HG03442 (cell line): ENCODE measurements at regions not wholly inside any gene's neighbourhood (a gene's known extent, or its start where the extent isn't known, plus 50 kb on each side); places are given as distances from the start of the nearest gene placed in this dataset.
"Not testable (repeated sequence)": the region's sequence is repeated elsewhere in the genome, so short reads cannot be mapped to it uniquely, and the experiment has no call there.

Experiments
- ATAC-seq: cut with Tn5 transposase; IDR thresholded peaks from one replicate; pipeline ENCODE4 v1.9.1; 2021; ENCODE audit warnings: mild to moderate bottlenecking, moderate library complexity; ENCODE audit not compliant: unreplicated experiment

DNA sequence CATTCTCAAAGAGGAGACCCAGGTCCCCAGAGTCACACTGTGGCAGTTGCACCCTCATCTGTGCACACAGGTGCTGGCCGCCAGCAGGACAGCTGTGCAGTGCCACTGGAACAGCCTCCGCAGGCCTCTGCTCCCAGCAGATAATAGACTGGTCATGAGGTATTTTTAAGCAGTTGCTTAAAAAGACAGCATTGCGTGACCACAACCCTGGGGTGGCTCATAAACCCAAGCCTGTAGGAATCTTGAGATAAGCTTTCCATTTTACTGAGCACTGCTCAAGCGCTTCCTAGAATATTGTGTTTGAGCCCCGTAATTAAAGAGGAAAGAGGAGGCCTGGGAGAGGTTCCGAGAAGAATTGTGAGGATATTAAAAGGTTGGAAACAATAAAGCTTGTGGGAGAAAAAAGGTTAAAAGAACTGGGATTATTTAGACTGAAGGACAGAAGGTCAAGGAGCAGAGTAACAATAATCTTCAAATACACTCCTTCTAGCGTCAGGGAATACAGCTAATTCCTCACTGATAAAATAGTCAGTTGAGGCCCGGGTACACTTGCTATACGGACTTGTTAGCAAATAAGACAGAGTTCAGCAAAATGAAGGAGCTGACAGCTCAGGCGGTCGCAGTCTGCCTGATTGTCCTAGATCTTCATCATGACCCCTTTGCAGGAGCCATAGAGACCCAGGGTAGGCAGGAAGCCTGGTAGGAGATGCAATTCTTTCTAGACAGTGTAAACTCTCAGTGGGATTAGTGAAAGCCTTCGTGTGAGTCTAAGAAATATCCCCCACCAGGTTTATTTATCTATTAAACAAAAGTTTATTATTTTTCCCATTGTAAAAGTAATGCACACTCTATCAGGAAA is 86.2 kb upstream of the KIT start:
- ATAC-seq: no peak

DNA sequence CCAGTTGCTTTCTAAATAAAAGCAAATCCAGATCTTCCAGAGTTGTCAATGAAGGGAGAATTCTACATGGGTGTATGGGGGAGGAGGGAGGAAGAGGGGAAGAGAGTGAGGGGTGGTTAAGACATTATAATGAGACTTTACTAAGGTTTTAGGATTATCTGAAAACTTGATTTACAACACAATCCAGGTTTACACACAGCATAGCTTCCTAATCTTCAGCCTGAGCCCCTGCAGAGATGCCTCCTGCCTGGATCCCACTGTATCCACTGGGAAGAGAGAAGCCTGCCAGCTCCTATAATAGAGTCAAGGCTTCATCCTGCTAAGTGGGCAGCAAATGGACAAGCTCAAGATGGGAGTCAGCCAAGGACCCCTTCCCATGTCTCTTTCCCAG is 85.6 kb upstream of the KIT start:
- no peak for ATAC-seq

DNA sequence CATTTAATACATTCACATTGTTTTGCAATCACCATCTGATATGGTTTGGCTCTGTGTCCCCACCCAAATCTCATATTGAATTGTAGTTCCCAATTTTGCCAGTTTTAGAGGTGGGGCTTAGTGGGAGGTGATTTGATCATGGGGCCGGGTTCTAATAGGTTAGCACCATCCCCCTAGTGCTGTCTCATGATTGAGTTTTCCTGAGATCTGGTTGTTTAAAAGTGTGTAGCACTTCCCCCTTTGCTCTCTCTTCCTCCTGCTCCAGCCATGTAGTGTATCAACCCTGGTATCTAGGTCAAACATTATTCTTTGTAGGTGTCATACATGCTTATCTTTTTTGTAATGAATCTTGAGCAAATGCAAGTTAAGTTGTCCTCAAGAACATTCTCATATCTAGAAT is 83.3 kb upstream of the KIT start:
- ATAC-seq: no peak

DNA sequence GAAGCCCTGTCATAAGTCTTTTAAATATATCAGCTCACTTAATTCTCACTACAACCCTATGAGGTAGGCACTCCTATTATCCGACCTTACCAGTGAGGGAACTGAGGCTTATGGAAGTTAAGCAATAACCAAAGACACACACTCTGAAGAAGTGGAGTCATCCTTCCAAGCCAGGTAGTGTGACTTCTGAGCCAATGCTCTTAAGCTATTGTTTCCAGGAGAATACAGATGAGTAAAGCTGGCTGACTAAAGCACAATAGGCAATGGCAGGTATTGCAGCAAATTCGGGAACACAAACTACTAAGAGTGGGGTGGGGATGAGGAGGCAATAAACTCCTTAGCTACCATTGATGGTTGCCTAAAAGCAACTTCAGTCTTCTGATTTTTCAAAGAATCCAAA is 81.8 kb upstream of the KIT start:
- no peak for ATAC-seq

DNA sequence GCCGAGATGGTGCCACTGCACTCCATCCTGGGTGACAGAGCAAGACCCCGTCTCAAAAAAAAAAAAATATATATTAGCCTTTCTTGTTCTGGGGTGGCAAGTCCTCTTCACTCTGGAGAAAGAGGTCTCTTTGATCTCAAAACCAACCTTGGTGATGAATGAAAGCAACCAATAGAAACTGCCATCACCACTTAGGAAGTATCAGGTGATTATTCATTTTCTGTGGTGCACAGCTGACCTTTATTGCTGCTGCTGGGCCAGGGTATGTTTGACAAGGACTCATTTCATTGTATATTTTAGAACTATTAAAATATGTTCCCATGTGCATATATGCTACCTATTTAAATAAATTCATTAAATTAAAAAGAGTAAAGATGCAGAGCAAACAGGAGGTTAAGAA is 76.0 kb upstream of the KIT start:
- ATAC-seq: no peak

DNA sequence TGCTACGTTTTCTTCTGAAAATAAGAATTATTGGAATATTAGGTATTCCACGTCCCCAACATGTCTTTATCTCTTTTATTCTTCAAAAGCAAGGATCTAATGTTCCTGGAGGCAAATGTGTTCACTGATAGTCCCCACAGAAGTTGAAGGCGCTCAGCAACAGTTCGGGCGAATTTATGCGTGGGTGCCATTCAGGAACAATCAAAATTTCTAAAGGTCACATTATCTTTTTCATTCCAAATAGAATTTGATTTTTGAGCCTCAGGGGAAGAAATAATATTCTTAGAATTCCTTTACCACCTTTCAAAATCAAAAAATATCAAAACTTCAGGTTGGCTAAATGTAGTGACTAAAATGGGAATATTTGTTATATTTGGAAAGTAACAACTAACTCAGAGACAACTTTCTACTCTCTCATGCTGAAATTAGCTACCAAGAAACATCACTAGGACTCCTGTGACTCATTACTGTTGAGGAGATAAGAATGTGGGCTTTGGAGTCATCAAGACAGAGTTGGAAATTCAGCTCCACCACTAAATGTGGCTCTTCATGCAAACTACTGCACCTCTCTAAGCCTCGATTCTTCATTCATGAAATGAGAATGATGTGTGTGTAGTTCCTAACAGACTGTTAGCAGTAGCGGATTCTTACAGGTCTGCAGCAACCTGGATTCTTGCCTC is 72.3 kb upstream of the KIT start:
- ATAC-seq: no peak

DNA sequence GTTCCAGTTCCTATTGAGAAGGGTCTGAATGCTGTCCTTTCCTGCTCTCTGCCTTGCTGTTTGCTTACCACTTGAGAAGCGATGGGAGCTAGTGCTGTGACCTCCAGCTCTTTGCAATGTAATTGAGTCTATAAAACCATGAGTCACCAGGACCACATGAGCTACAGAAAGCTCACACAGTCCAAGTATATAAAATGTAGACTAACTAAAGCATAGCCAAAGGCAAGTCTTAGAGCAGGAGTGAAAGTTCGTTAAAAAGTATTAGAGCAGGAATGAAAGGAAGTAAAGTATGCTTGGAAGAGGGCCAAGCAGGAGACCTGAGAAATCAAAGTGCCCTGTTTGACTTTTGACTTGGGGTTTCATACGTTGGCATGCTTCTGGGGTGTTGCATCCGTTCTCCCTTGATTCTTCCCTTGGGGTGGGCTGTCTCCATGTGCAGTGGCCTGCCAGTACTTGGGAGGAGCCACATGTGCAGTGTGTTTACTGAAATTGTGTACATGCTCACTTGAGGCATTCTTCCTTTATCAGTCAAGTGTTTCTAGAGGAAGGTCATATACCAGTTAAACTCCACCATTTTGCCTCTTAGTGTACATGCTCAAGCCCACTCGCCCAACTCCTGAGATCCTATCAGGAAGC is 71.3 kb upstream of the KIT start:
- ATAC-seq: no peak

DNA sequence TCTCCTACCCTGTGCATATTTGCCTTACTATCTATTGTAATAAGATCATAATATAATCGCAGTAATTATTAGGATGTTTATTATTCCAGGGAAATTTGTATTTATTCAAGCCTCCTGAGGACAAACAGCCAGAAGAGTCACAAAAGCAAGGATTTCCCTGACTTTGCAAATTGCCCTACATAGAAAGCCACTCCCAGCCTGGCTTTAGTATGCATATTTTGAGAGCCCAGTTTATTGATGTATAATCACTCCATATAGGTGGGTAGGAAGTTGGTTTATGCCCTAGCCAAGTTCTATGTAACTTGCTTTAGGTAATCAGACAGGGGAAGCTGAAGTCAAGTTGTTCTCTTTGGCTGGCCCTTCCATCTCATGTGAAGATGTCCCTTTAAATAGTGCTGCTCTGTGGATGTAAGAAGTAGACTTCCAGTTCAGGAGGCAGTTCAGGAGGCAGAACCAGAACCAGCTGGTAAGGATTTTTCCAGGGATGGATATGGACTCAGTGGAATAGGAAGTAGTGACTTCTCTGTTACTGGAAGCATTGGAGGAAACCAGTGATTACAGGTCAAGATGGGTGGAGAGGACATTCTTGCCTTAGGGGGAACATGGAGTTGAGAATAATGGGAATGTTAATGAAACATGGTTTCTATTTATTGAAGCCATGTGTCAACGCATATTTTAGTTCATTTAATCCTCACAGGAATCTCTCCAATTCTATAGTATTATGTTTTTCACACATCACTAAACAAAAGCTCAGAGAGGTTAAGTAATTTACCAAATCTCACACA is 70.5 kb upstream of the KIT start:
- no peak for ATAC-seq

DNA sequence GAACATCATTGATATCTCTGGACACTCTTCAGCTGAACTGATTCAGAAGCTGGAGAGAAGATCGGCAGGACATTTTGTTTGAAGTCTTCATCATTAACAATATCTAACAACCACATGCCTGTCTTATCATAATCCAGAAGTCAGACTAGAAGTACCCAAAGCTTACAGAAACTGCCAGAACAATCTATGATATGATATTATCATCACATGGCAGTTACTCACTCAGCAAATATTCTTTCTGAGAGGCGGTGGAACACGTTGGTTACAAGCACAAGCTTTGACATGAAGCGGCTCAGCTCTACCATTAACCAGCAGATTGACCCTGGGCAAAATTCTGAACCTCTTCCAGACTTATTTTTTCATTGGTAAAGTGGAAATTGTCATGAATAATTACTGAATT is 69.4 kb upstream of the KIT start:
- no peak for ATAC-seq

DNA sequence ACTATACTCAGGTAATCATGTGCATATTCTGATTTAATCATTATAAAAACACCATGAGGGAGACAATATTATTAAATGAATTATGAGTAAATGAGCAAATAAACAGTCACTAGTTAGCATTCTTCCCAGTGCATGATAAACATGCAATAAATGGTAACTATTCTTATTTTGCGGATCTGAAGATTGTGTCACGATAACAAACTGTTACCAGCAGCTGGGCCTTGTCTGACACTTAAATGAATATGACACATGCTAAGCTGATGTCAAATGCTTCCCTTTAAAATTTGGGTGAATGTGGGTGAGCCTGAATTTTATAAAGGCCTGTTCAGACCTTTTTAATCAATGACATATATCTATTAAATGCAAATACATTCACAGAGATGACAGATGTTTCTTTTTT is 68.2 kb upstream of the KIT start:
- no peak for ATAC-seq

DNA sequence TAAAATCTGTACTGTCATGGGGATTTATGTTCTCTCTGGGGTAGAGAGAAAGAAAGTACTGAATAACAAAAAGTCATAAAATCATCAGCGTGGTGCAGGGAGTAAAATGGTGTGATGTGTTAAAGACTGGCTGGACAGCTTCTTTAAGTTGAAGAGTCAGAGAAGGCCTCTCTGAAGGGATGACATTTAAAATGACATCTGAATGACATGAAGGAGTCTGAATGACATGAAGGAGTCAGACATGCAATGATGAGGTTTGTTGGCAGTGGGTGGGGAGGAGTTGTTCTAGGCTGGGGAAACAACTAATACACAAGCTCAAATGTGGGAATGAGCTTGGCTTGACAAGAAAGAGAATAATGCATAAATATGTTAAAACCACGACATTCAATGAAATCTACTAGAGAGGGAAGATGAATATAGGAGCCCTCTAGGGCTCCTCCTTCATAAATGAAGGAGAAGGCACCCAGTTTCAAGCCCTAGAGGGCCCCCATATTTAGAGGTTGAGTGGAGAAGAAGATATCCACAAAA is 63.9 kb upstream of the KIT start:
- ATAC-seq: no peak

DNA sequence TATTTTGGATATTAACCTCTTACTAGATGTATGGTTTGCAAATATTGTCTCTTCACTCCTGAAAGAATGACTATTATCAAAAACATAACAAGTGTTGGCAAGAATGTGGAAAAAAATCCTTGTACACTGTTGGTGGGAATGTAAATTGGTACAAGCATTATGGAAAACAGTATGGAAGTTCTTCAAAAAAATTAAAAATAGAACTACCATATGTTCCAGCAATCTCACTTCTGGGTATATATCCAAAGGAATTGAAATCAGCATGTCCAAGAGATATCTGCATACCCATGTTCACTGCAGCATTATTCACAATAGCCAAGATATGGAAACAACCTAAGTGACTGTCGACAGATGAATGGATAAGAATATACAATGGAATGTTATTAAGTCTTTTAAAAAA is 61.6 kb upstream of the KIT start:
- no peak for ATAC-seq

DNA sequence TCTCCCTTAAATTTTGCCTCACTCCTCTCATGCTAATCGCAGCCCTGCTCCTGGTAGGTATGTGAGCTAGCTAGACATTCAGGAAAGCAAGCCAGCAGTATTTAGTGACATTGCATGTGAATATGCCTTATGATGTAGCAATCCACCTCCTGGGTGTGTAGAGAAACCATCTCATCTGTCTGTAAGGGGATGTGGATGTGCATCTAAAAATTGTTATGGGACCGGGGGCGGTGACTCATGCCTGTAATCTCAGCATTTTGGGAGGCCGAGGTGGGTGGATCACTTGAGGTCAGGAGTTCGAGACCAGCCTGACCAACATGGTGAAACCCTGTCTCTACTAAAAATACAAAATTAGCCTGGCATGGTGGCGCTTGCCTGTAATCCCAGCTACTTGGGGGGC is 60.1 kb upstream of the KIT start:
- not testable (repeated sequence) for ATAC-seq

DNA sequence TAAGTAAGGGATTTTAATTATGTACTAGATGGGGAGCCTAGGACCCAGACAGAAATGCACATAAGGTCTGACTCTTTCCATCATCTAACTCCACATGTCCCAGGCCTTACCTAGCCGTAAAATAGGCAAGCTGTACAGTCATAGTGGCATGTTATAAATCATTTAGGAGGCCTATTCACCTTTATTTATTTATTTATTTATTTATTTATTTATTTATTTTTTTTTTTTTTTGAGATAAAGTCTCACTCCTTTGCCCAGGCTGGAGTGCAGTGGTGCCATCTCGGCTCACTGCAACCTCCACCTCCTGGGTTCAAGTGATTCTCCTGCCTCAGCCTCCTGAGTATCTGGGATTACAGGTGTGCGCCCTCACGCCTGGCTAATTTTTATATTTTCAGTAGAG is 55.6 kb upstream of the KIT start:
- not testable (repeated sequence) for ATAC-seq

DNA sequence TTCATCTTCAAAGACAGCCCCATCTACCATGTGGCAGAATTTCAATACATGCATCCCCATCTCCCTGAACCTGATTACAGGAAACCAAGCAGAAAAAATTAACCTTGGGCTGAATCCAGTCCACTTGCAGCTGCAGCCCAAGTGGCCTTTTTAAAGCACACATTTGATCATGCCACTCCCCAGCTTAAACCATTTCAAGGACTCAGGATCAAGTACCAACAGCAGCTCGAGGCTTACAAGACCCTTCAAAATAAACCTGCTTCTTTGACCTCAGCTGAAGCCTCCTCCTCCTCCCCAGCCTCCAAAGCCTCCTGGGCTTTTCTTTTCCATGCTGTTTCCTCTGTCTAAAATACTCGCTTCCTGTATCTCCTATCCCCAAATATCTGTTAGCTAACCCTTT is 50.7 kb upstream of the KIT start:
- no peak for ATAC-seq

DNA sequence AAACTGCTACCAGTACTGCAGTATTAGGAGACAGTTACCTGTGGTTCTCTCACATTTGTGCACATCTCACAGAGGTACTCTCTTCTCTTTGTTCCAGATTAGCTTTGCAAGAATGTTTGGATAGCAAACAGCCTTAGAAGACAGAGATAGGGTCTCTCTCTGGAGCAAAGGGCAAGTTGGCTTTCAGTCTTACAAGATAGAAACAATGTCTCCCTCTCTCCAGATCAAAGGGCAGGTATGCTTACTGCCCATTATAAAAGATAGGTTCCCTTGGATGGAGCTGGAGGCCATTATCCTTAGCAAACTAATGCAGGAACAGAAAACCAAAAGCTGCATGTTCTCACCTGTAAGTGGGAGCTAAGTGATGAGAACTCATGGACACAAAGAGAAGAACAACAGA is 50.2 kb upstream of the KIT start:
- no peak for ATAC-seq
